ENCODE measurements at regions not wholly inside any gene's neighbourhood (a gene's known extent, or its start where the extent isn't known, plus 50 kb on each side); places are given as distances from the start of the nearest gene placed in this dataset.

GRCh38 chr5:101721543-101721942 lies 574.5 kb downstream of the SLCO4C1 start:
- TF ChIP-seq POLR2AphosphoS5 (IDR thresholded peaks at IDR 0.05; ENCODE audit: low read depth, low read length) (no peak), REST (IDR thresholded peaks at IDR 0.05; ENCODE audit: insufficient read depth in 1 of 2, low read depth in 2 of 2, low read length in 2 of 2) (no peak), TAF1 (IDR thresholded peaks at IDR 0.05; ENCODE audit: borderline replicate concordance, insufficient read depth, low read length) (no peak), SIN3A (IDR thresholded peaks at IDR 0.05; ENCODE audit: borderline replicate concordance, insufficient read depth, low read length) (no peak)
